ENCODE measurements at regions not wholly inside any gene's neighbourhood (a gene's known extent, or its start where the extent isn't known, plus 50 kb on each side); places are given as distances from the start of the nearest gene placed in this dataset.
A peak's percentile ranks its signal among the peaks of the same experiment; 100 is the strongest.

DNA sequence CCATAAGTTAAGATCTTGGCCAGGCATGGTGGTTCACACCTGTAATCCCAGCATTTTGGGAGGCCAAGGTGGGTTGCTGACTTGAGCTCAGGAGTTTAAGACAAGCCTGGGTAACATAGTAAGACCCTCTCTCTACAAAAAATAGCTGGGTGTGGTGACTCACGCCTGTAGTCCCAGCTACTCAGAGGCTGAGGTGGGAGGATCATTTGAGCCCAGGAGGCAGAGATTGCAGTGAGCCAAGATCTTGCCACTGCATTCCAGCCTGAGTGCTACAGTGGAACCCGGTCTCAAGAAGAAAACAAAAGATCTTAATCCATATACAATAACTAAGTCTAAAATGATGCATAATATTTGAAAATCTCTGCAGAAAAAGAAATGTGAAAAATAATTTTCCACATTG is 165.5 kb upstream of the NR5A2 start:
- Histone ChIP-seq H3K36me3 (ENCODE audit: control insufficient read depth, insufficient read depth, low read length) (no peaks in the 10 kb centered on the region), H3K9me3 (ENCODE audit: control insufficient read depth, insufficient read depth, low read length) (no peaks in the 10 kb centered on the region), H3K4me1 (ENCODE audit: control insufficient read depth, insufficient read depth, low read length) (peaks cover 8% of the 10 kb centered on the region), H3K27me3 (ENCODE audit: control insufficient read depth, insufficient read depth, low read length) (no peaks in the 10 kb centered on the region), H3K9ac (ENCODE audit: low read depth, low read length) (no peak overlapping the region), H3K4me3 (ENCODE audit: low read depth, low read length) (no peak overlapping the region)

DNA sequence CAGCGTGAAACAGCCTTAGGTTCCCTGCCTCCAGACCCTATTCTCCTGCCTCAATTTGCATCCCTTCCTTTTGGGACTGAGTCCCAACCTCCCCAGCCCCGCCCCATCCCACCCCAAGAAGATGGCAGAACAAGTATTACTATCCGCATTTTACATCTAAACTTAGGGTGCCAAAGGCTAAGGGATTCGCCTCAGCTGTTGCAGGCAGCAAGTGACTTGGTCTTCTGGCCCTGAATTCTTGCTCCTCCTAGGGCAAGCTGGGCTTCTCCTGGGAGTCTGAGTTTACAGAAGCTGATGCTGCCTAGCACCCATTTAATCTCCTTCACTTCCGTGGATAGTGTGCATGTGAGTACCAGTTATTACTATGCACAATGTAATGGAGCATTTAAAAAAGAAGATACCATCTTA is 161.3 kb upstream of the NR5A2 start:
- no peaks in the 10 kb centered on the region for H3K27me3 ChIP-seq (ENCODE audit: control insufficient read depth, insufficient read depth, low read length)
- H3K4me1 ChIP-seq (ENCODE audit: control insufficient read depth, insufficient read depth, low read length) = peaks cover 10% of the 10 kb centered on the region
- no peaks in the 10 kb centered on the region for H3K36me3 ChIP-seq (ENCODE audit: control insufficient read depth, insufficient read depth, low read length)
- H3K4me3 ChIP-seq (ENCODE audit: low read depth, low read length) = peak overlapping the region; percentile 24
- no peaks in the 10 kb centered on the region for H3K9me3 ChIP-seq (ENCODE audit: control insufficient read depth, insufficient read depth, low read length)
- no peak overlapping the region for H3K9ac ChIP-seq (ENCODE audit: low read depth, low read length)

DNA sequence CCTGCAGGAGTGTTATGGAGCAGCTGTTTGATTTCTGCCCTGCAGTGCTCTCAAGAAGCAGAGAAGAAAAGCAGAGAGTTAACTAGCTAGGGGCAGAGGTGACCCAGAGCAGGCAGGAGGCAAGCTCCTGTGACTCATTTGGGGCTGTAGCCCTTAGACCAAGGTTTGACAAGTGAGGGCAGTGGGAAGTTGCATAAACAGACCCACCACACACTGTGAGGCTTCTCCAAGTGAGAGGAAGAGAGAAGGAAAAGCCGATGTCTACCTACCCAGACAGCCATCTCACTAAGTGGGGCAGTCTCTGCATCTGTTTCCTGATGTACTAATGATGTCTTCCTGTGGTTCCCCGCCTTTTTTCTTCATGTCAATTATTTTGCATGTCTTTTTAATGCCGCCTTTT is 159.9 kb upstream of the NR5A2 start:
- Histone ChIP-seq H3K9me3 (ENCODE audit: control insufficient read depth, insufficient read depth, low read length) (no peaks in the 10 kb centered on the region), H3K9ac (ENCODE audit: low read depth, low read length) (peak overlapping the region; percentile 12), H3K4me3 (ENCODE audit: low read depth, low read length) (no peak overlapping the region), H3K36me3 (ENCODE audit: control insufficient read depth, insufficient read depth, low read length) (no peaks in the 10 kb centered on the region), H3K4me1 (ENCODE audit: control insufficient read depth, insufficient read depth, low read length) (peaks cover 10% of the 10 kb centered on the region), H3K27me3 (ENCODE audit: control insufficient read depth, insufficient read depth, low read length) (no peaks in the 10 kb centered on the region)

DNA sequence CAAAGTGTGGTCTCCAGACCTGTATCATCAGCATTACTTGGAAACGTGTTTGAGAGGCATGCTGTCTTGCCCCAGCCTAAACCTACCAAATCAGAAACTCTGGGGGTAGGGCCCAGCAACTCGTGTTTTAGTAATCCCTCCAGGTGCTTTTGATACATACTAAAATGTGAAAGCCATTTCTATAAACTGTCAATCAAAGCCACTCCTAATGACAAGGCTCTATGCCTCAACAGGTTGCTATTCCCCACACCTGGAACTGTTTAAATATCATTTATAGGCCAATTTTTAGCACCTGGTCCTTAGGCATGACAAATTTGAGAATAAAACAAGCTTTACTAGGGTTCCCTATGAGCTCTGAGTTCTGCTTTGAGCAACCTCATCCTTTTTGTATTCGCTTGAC is 158.7 kb upstream of the NR5A2 start:
- Histone ChIP-seq H3K4me3 (ENCODE audit: low read depth, low read length) (no peak overlapping the region), H3K36me3 (ENCODE audit: control insufficient read depth, insufficient read depth, low read length) (no peaks in the 10 kb centered on the region), H3K27me3 (ENCODE audit: control insufficient read depth, insufficient read depth, low read length) (no peaks in the 10 kb centered on the region), H3K9ac (ENCODE audit: low read depth, low read length) (no peak overlapping the region), H3K9me3 (ENCODE audit: control insufficient read depth, insufficient read depth, low read length) (no peaks in the 10 kb centered on the region), H3K4me1 (ENCODE audit: control insufficient read depth, insufficient read depth, low read length) (peaks cover 10% of the 10 kb centered on the region)

DNA sequence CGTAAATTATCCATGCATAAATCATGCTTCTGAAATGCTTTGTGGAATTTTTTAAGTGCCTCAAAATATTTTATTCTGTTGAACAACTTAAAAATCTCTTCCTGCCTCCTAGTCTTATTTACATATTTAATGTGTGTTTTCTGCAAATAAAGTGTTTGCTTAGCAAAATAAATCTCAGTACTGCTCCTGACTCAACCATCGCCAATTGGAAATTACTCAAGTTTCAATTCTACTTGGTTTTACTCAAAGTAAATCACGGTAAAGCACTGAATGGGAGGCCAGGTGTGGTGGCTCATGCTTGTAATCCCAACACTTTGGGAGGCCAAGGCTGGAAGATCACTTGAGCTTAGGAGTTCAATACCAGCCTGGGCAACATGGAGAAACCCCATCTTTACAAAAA is 152.2 kb upstream of the NR5A2 start:
- H3K9me3 ChIP-seq (ENCODE audit: control insufficient read depth, insufficient read depth, low read length) = no peaks in the 10 kb centered on the region
- no peaks in the 10 kb centered on the region for H3K36me3 ChIP-seq (ENCODE audit: control insufficient read depth, insufficient read depth, low read length)
- H3K4me1 ChIP-seq (ENCODE audit: control insufficient read depth, insufficient read depth, low read length) = no peaks in the 10 kb centered on the region
- H3K4me3 ChIP-seq (ENCODE audit: low read depth, low read length) = no peak overlapping the region
- H3K9ac ChIP-seq (ENCODE audit: low read depth, low read length) = no peak overlapping the region
- no peaks in the 10 kb centered on the region for H3K27me3 ChIP-seq (ENCODE audit: control insufficient read depth, insufficient read depth, low read length)

DNA sequence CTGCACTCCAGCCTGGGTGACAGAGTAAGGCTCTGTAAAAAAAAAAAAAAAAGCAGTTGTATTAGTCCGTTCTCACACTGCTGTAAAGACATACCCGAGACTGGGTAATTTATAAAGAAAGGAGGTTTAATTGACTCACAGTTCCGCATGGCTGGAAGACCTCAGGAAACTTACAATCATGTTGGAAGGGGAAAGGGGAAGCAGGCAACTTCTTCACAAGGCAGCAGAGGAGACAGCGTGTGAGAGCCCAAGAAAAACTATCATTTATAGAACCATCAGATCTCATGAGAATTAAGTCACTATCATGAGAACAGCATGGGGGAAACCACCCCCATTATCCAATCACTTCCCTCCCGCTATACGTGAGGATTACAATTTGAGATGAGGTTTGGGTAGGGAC is 151.7 kb upstream of the NR5A2 start:
- Histone ChIP-seq H3K4me1 (ENCODE audit: control insufficient read depth, insufficient read depth, low read length) (no peaks in the 10 kb centered on the region), H3K4me3 (ENCODE audit: low read depth, low read length) (no peak overlapping the region), H3K27me3 (ENCODE audit: control insufficient read depth, insufficient read depth, low read length) (no peaks in the 10 kb centered on the region), H3K9ac (ENCODE audit: low read depth, low read length) (no peak overlapping the region), H3K36me3 (ENCODE audit: control insufficient read depth, insufficient read depth, low read length) (no peaks in the 10 kb centered on the region), H3K9me3 (ENCODE audit: control insufficient read depth, insufficient read depth, low read length) (no peaks in the 10 kb centered on the region)

DNA sequence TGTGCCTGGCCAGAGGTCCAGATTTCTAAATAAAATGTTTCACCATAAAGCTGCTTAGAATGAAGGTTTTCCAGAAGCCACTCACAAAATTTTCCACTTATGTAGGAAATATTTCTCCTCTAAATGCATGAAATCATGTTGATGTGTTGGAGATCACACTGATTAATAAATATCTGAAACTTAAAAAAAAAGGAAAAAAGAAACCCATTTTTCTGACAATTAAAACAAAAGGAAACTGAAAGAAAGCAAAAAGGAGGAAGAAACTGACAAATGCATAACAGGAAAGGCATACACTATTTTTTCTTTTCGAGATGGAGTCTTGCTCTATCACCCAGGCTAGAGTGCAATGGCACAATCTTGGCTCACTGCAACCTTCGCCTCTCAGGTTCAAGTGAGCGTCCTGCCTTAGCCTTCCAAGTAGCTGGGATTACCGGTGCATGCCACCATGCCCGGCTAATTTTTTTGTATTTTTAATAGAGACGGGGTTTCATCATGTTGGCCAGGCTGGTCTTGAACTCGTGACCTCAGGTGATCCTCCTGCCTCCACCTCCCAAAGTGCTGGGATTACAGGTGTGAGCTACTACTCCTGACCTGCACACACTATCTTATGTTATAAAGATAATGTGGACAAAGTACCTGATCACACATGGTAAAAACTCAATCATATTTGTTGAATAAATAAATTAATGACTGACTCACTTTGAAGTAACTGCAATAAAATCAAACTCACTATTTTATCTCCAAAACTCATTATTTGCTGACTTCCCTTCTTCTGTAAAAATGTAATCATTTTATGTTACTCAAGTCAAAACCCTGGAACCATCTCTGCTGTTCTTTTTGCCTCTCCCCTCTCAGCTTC is 149.8 kb upstream of the NR5A2 start:
- H3K36me3 ChIP-seq (ENCODE audit: control insufficient read depth, insufficient read depth, low read length) = no peaks in the 10 kb centered on the region
- H3K9ac ChIP-seq (ENCODE audit: low read depth, low read length) = no peak overlapping the region
- no peaks in the 10 kb centered on the region for H3K4me1 ChIP-seq (ENCODE audit: control insufficient read depth, insufficient read depth, low read length)
- H3K4me3 ChIP-seq (ENCODE audit: low read depth, low read length) = no peak overlapping the region
- no peaks in the 10 kb centered on the region for H3K27me3 ChIP-seq (ENCODE audit: control insufficient read depth, insufficient read depth, low read length)
- no peaks in the 10 kb centered on the region for H3K9me3 ChIP-seq (ENCODE audit: control insufficient read depth, insufficient read depth, low read length)

DNA sequence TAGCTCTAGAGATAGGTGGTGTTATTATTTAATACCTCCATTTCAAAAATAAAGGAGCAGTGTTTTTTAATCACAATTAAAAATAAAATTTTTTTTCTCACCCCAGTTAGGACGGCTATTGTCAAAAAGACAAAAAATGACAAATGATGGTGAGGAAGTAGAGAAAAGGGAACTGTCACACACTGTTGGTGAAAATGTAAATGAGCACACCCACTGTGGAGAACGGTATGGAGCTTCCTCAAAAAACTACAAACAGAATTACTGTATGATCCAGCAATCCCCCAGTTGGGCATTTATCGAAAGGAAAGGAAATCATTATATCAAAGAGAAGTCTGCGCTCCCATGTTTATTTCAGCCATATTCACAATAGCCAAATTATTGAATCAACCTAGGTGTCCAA is 148.7 kb upstream of the NR5A2 start:
- no peaks in the 10 kb centered on the region for H3K4me1 ChIP-seq (ENCODE audit: control insufficient read depth, insufficient read depth, low read length)
- H3K9ac ChIP-seq (ENCODE audit: low read depth, low read length) = no peak overlapping the region
- no peak overlapping the region for H3K4me3 ChIP-seq (ENCODE audit: low read depth, low read length)
- H3K27me3 ChIP-seq (ENCODE audit: control insufficient read depth, insufficient read depth, low read length) = no peaks in the 10 kb centered on the region
- H3K9me3 ChIP-seq (ENCODE audit: control insufficient read depth, insufficient read depth, low read length) = no peaks in the 10 kb centered on the region
- no peaks in the 10 kb centered on the region for H3K36me3 ChIP-seq (ENCODE audit: control insufficient read depth, insufficient read depth, low read length)

DNA sequence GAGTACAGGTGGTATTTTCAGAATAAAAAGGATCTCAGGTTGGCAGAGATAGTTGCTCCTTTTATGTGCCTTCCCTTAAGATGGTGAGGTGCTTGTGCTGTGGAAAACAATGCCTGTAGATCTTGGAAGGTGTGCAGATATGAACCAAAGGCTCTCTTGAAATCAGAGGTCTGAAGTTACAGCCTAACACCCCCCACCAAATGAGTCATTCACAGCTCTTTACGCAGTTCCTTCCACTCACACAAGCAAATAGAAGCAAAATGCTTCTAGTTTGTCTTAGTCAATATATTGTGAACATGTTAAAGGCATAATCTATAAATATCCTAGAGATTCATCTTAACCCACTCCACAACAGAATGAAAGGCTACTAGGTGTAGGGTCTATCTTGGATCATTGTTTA is 128.9 kb upstream of the NR5A2 start:
- Histone ChIP-seq H3K27me3 (ENCODE audit: control insufficient read depth, insufficient read depth, low read length) (no peaks in the 10 kb centered on the region), H3K4me3 (ENCODE audit: low read depth, low read length) (no peak overlapping the region), H3K4me1 (ENCODE audit: control insufficient read depth, insufficient read depth, low read length) (no peaks in the 10 kb centered on the region), H3K9me3 (ENCODE audit: control insufficient read depth, insufficient read depth, low read length) (no peaks in the 10 kb centered on the region), H3K9ac (ENCODE audit: low read depth, low read length) (no peak overlapping the region), H3K36me3 (ENCODE audit: control insufficient read depth, insufficient read depth, low read length) (no peaks in the 10 kb centered on the region)

DNA sequence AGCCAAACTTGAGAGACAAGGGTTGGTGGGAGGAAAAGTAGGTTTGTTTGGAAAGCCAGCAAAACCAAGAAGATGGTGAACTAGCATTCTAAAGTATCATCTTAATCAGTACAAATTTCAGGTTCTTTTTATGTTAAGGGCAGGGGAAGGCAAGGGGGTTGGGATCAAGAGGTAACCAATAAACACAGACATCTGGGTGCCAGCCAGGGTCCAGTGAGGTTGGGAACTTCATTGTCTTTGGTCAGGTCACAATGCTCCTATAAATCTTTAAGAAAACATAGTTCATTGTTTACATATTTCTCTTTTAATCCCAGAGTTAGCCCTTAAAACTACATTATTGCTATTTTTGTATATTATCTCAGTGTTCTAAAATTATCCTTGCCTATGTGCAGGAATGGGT is 126.2 kb upstream of the NR5A2 start:
- Histone ChIP-seq H3K36me3 (ENCODE audit: control insufficient read depth, insufficient read depth, low read length) (no peaks in the 10 kb centered on the region), H3K27me3 (ENCODE audit: control insufficient read depth, insufficient read depth, low read length) (no peaks in the 10 kb centered on the region), H3K4me3 (ENCODE audit: low read depth, low read length) (no peak overlapping the region), H3K9ac (ENCODE audit: low read depth, low read length) (no peak overlapping the region), H3K4me1 (ENCODE audit: control insufficient read depth, insufficient read depth, low read length) (no peaks in the 10 kb centered on the region), H3K9me3 (ENCODE audit: control insufficient read depth, insufficient read depth, low read length) (no peaks in the 10 kb centered on the region)

DNA sequence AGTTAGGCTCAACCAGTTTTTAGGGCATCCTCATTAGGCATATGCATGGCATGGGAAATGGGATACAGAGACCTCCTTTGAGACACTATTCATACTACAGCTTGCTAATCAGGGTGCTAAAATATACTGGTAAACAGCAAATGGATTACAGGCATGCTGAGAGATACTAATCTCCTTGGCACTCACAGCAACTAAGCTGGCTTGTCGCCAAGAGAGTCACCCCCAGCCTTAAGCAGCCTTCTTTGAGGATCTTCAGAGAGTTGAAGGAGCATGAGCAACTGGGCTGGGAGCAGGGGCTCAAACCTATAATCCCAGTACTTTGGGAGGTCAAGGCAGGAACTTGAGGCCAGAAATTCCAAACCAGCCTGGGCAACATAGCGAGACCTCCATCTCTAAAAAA is 120.1 kb upstream of the NR5A2 start:
- H3K27me3 ChIP-seq (ENCODE audit: control insufficient read depth, insufficient read depth, low read length) = no peaks in the 10 kb centered on the region
- H3K36me3 ChIP-seq (ENCODE audit: control insufficient read depth, insufficient read depth, low read length) = no peaks in the 10 kb centered on the region
- no peaks in the 10 kb centered on the region for H3K4me1 ChIP-seq (ENCODE audit: control insufficient read depth, insufficient read depth, low read length)
- no peak overlapping the region for H3K4me3 ChIP-seq (ENCODE audit: low read depth, low read length)
- H3K9ac ChIP-seq (ENCODE audit: low read depth, low read length) = no peak overlapping the region
- H3K9me3 ChIP-seq (ENCODE audit: control insufficient read depth, insufficient read depth, low read length) = no peaks in the 10 kb centered on the region

DNA sequence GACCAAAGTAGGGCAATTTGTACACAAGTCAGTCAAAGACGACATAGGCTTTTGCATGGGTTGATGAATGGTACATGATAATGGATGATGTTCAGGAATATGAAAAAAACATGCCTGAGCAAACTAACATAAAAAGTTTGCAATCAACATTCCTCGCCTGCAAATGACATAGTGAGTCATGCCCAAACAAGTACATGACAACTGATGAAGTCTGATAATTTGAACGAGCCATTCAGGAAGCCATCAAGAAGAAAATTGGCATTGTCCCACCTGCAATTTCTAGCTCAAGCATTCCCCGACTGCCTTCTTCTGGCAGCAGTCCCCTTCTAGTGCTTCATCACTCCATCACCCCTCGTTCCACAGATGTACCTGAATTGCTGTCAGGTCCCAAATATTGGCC is 118.4 kb upstream of the NR5A2 start:
- H3K36me3 ChIP-seq (ENCODE audit: control insufficient read depth, insufficient read depth, low read length) = no peaks in the 10 kb centered on the region
- H3K27me3 ChIP-seq (ENCODE audit: control insufficient read depth, insufficient read depth, low read length) = no peaks in the 10 kb centered on the region

More for the DNA sequence above, 118.4 kb upstream of the NR5A2 start:
- H3K9ac ChIP-seq (ENCODE audit: low read depth, low read length) = no peak overlapping the region
- H3K9me3 ChIP-seq (ENCODE audit: control insufficient read depth, insufficient read depth, low read length) = no peaks in the 10 kb centered on the region
- peaks cover 2% of the 10 kb centered on the region for H3K4me1 ChIP-seq (ENCODE audit: control insufficient read depth, insufficient read depth, low read length)
- no peak overlapping the region for H3K4me3 ChIP-seq (ENCODE audit: low read depth, low read length)

Data from iPS-15b (cell line).